GM12878 (cell line): ENCODE measurements at regions not wholly inside any gene's neighbourhood (a gene's known extent, or its start where the extent isn't known, plus 50 kb on each side); places are given as distances from the start of the nearest gene placed in this dataset.

Source experiments
- BHLHE40 ChIP-seq, 2 experiments: fragments of 450-650 bp in 1 of 2; IDR thresholded peaks; 2 replicates each; pipeline ENCODE4 v1.6.1; 2011 to 2017; ENCODE audit warnings: low read depth in 2 of 2, borderline replicate concordance in 1 of 2, improper control_type of control experiment in 1 of 2, low read length in 1 of 2, mild to moderate bottlenecking in 1 of 2
- BRCA1 ChIP-seq: IDR thresholded peaks from 2 replicates; pipeline ENCODE4 v1.6.1; 2011; ENCODE audit warnings: low read depth, low read length, improper control_type of control experiment
- CREM ChIP-seq: IDR thresholded peaks from 2 replicates; pipeline ENCODE4 v1.6.1; 2014; ENCODE audit warnings: antibody characterized with exemption, low read depth
- E2F8 ChIP-seq: fragments of 450-650 bp; IDR thresholded peaks from 2 replicates; pipeline ENCODE4 v1.6.1; 2018; ENCODE audit warnings: mild to moderate bottlenecking, low read depth, moderate library complexity; ENCODE audit not compliant: partially characterized antibody
- ELK1 ChIP-seq: IDR thresholded peaks from 2 replicates; pipeline ENCODE4 v1.6.1; 2012; ENCODE audit warnings: low read depth, low read length, improper control_type of control experiment
- HSF1 ChIP-seq: fragments of 150-350 bp; IDR thresholded peaks from 2 replicates; pipeline ENCODE4 v1.6.1; 2014; ENCODE audit warnings: mild to moderate bottlenecking, low read depth, low read length
- KAT2A ChIP-seq: conservative IDR thresholded peaks from 2 replicates; pipeline ENCODE4 v1.6.1; 2011; ENCODE audit warnings: low read depth, low read length; ENCODE audit not compliant: control insufficient read depth
- MAX ChIP-seq: IDR thresholded peaks from 2 replicates; pipeline ENCODE4 v1.6.1; 2012; ENCODE audit warnings: low read depth, low read length, improper control_type of control experiment
- MTA3 ChIP-seq: IDR thresholded peaks from 2 replicates; pipeline ENCODE4 v1.6.1; 2012; ENCODE audit warnings: low read length, inconsistent platforms, borderline replicate concordance
- NFXL1 ChIP-seq: fragments of 450-650 bp; IDR thresholded peaks from 2 replicates; pipeline ENCODE4 v1.6.1; 2017; ENCODE audit warnings: antibody characterized with exemption, mild to moderate bottlenecking, borderline replicate concordance
- PRDM15 ChIP-seq: fragments of 450-650 bp; formaldehyde crosslinking; IDR thresholded peaks from 2 replicates; pipeline ENCODE4 v1.4.0; 2020; ENCODE audit warnings: mild to moderate bottlenecking, moderate library complexity
- RELB ChIP-seq: fragments of 450-650 bp; IDR thresholded peaks from 2 replicates; pipeline ENCODE4 v1.6.1; 2017; ENCODE audit warnings: low read depth, mild to moderate bottlenecking, moderate library complexity
- RFX5 ChIP-seq: IDR thresholded peaks from 2 replicates; pipeline ENCODE4 v1.6.1; 2011; ENCODE audit warnings: low read depth, low read length, improper control_type of control experiment
- SMAD1 ChIP-seq: fragments of 450-650 bp; IDR thresholded peaks from 2 replicates; pipeline ENCODE4 v1.6.1; 2018; ENCODE audit warnings: mild to moderate bottlenecking, low read depth; ENCODE audit not compliant: partially characterized antibody
- SMAD5 ChIP-seq: IDR thresholded peaks from 2 replicates; pipeline ENCODE4 v1.6.1; 2016; ENCODE audit warnings: antibody characterized with exemption, low read depth
- SREBF2 ChIP-seq: IDR thresholded peaks from 2 replicates; pipeline ENCODE4 v1.6.1; 2012; ENCODE audit warnings: mild to moderate bottlenecking, low read length
- TCF7 ChIP-seq: IDR thresholded peaks from 2 replicates; pipeline ENCODE4 v1.6.1; 2014; ENCODE audit warnings: antibody characterized with exemption, borderline replicate concordance
- ZNF217 ChIP-seq: fragments of 450-650 bp; IDR thresholded peaks from 2 replicates; pipeline ENCODE4 v1.6.1; 2017; ENCODE audit warnings: antibody characterized with exemption, mild to moderate bottlenecking
- ZNF622 ChIP-seq: fragments of 450-650 bp; IDR thresholded peaks from 2 replicates; pipeline ENCODE4 v1.6.1; 2017; ENCODE audit warnings: mild to moderate bottlenecking, inconsistent platforms

GRCh38 chr14:71430321-71430677 is 501.9 kb upstream of the RGS6 start (continued):
- no peak for TF ChIP-seq RELB
- TF ChIP-seq ZNF217, result peak; percentile 59; the same call in 1 of the 2 replicates
- TF ChIP-seq SREBF2, result no peak
- TF ChIP-seq BHLHE40 (IDR thresholded peaks at IDR 0.05; ENCODE audit: borderline replicate concordance in 1 of 2, low read depth in 2 of 2, low read length in 1 of 2), result peak in 1 of 2 experiments; percentile 44; a peak in 1 of 4 replicates
- TF ChIP-seq PRDM15 (CRISPR knock-in tag), result no peak
- no peak for TF ChIP-seq MTA3
- TF ChIP-seq BRCA1, result no peak
- no peak for TF ChIP-seq ZNF622
- no peak for TF ChIP-seq E2F8
- TF ChIP-seq SMAD1, result no peak
- no peak for TF ChIP-seq RFX5
- TF ChIP-seq HSF1, result no peak
- TF ChIP-seq ELK1, result no peak
- TF ChIP-seq CREM, result no peak
- TF ChIP-seq KAT2A, result no peak
- no peak for TF ChIP-seq NFXL1
- peak; percentile 15; the same call in 1 of the 2 replicates for TF ChIP-seq TCF7
- TF ChIP-seq MAX, result no peak
- TF ChIP-seq SMAD5, result no peak
